IMR-90 (cell line): ENCODE measurements at regions not wholly inside any gene's neighbourhood (a gene's known extent, or its start where the extent isn't known, plus 50 kb on each side); places are given as distances from the start of the nearest gene placed in this dataset.
"Not testable (repeated sequence)": the region's sequence is repeated elsewhere in the genome, so short reads cannot be mapped to it uniquely, and the experiment has no call there.

Source experiments
- ATAC-seq: fragments of 200-7000 bp; cut with Tn5 transposase; 2 replicates; pipeline ENCODE4 v1.9.1; 2020; ENCODE audit warnings: low read depth, mild to moderate bottlenecking, moderate library complexity
- BruUV-seq: library from RNA; stranded (reverse); fragments of 400-500 nt; replicated peaks from 2 replicates; lab custom pipeline; 2021; lab: Mats Ljungman, UMichigan
- CTCF ChIA-PET: fragments of 300-600 bp; formaldehyde crosslinking; extraction: SDS; loops from one replicate; lab custom pipeline; 2021; ENCODE audit warnings: antibody characterized with exemption; lab: Yijun Ruan, JAX
- POLR2A ChIA-PET: fragments of 300-600 bp; sonication (Branson Sonifier 250); formaldehyde crosslinking; loops from one replicate; lab custom pipeline; 2022; ENCODE audit warnings: antibody characterized with exemption; ENCODE audit not compliant: unreplicated experiment; lab: Charles Lee
- DNase-seq: peaks from one replicate; pipeline ENCODE4 v3.0.0; 2013
- H2AFZ ChIP-seq: replicated peaks from 2 replicates; pipeline ENCODE3; 2013; ENCODE audit warnings: low read length, mild to moderate bottlenecking; ENCODE audit not compliant: poor library complexity
- H2AK5ac ChIP-seq: 2 replicates; pipeline ENCODE4 v1.6.1; 2013; ENCODE audit warnings: low read depth, low read length, inconsistent platforms
- H2AK9ac ChIP-seq: replicated peaks from 2 replicates; pipeline ENCODE3; 2013; ENCODE audit warnings: mild to moderate bottlenecking, low read depth, low read length, moderate library complexity; ENCODE audit not compliant: poor library complexity
- H2BK120ac ChIP-seq: 2 replicates; pipeline ENCODE4 v1.6.1; 2013; ENCODE audit warnings: low read depth, low read length, inconsistent platforms
- H2BK15ac ChIP-seq: 3 replicates; pipeline ENCODE4 v1.6.1; 2013; ENCODE audit warnings: low read depth, low read length, inconsistent platforms
- H2BK20ac ChIP-seq: 2 replicates; pipeline ENCODE4 v1.6.1; 2013; ENCODE audit warnings: low read depth, mild to moderate bottlenecking, inconsistent platforms, low read length, moderate library complexity
- H2BK5ac ChIP-seq: 2 replicates; pipeline ENCODE4 v1.6.1; 2013; ENCODE audit warnings: mild to moderate bottlenecking, low read depth, low read length, inconsistent platforms; ENCODE audit not compliant: poor library complexity, severe bottlenecking
- H3K14ac ChIP-seq: replicated peaks from 2 replicates; pipeline ENCODE4 v1.6.1; 2013; ENCODE audit warnings: low read depth, low read length, inconsistent platforms
- H3K18ac ChIP-seq: 2 replicates; pipeline ENCODE4 v1.6.1; 2013; ENCODE audit warnings: low read depth, low read length, control low read depth
- H3K23ac ChIP-seq: 2 replicates; pipeline ENCODE4 v1.6.1; 2013; ENCODE audit warnings: low read depth, low read length, inconsistent platforms
- H3K27ac ChIP-seq: 2 replicates; pipeline ENCODE4 v1.5.1; 2013; ENCODE audit warnings: mild to moderate bottlenecking, control low read depth, low read length; ENCODE audit not compliant: insufficient read depth
- H3K27me3 ChIP-seq: 2 replicates; pipeline ENCODE4 v1.6.1; 2013; ENCODE audit warnings: low read length; ENCODE audit not compliant: control insufficient read depth, insufficient read depth
- H3K36me3 ChIP-seq: 2 replicates; pipeline ENCODE4 v1.6.1; 2013; ENCODE audit warnings: low read length, mixed read lengths; ENCODE audit not compliant: control insufficient read depth, insufficient read depth
- H3K4ac ChIP-seq: 2 replicates; pipeline ENCODE4 v1.6.1; 2013; ENCODE audit warnings: low read depth, low read length, inconsistent platforms
- H3K4me1 ChIP-seq: 2 replicates; pipeline ENCODE4 v1.6.1; 2013; ENCODE audit warnings: low read length, mixed read lengths; ENCODE audit not compliant: control insufficient read depth, insufficient read depth
- H3K4me2 ChIP-seq: 2 replicates; pipeline ENCODE4 v1.6.1; 2013; ENCODE audit warnings: low read depth, mild to moderate bottlenecking, control low read depth, low read length, moderate library complexity
- H3K4me3 ChIP-seq: 2 replicates; pipeline ENCODE4 v1.5.1; 2013; ENCODE audit warnings: low read depth, mild to moderate bottlenecking, control low read depth, low read length, moderate library complexity; ENCODE audit not compliant: insufficient read depth
- H3K56ac ChIP-seq: 2 replicates; pipeline ENCODE4 v1.6.1; 2013; ENCODE audit warnings: low read length, inconsistent platforms; ENCODE audit not compliant: insufficient read depth; ENCODE audit errors: extremely low read depth
- H3K79me1 ChIP-seq, 2 experiments: 2 replicates each; pipeline ENCODE4 v1.6.1; 2013; ENCODE audit warnings: low read length in 2 of 2, inconsistent platforms in 1 of 2, low read depth in 1 of 2
- H3K9ac ChIP-seq: 2 replicates; pipeline ENCODE4 v1.6.1; 2013; ENCODE audit warnings: low read depth, low read length, control low read depth
- H3K9me1 ChIP-seq: 2 replicates; pipeline ENCODE4 v1.6.1; 2013; ENCODE audit warnings: low read length, inconsistent platforms; ENCODE audit not compliant: insufficient read depth
- H3K9me3 ChIP-seq: 2 replicates; pipeline ENCODE4 v1.6.1; 2013; ENCODE audit warnings: low read length; ENCODE audit not compliant: control insufficient read depth, insufficient read depth
- H4K20me1 ChIP-seq: 2 replicates; pipeline ENCODE4 v1.6.1; 2013; ENCODE audit warnings: low read length, inconsistent platforms; ENCODE audit not compliant: insufficient read depth
- H4K5ac ChIP-seq: 2 replicates; pipeline ENCODE4 v1.6.1; 2013; ENCODE audit warnings: mild to moderate bottlenecking, low read depth, low read length, control low read depth
- H4K8ac ChIP-seq, 2 experiments: 2 replicates each; pipeline ENCODE4 v1.6.1; 2013; ENCODE audit warnings: low read depth in 2 of 2, low read length in 2 of 2, control low read depth in 1 of 2, inconsistent platforms in 1 of 2
- H4K91ac ChIP-seq: 2 replicates; pipeline ENCODE4 v1.6.1; 2013; ENCODE audit warnings: low read depth, low read length, inconsistent platforms; ENCODE audit not compliant: insufficient read depth
- WGBS, 2 experiments: methylation state at CpG; one replicate each; pipeline versions ENCODE4 v1.1.5 to v1.1.7; 2013; ENCODE audit warnings: missing lambda C conversion rate in 2 of 2; ENCODE audit not compliant: insufficient read length in 1 of 2; ENCODE audit errors: extremely low coverage in 2 of 2; 5-methylcytosine and 5-hydroxymethylcytosine counted together
- dilution Hi-C: fragments of 300-500 bp; cut with HindIII; formaldehyde crosslinking; loops from one replicate; pipeline ENCODE4 v1.14.3; 2018; ENCODE audit warnings: low sequenced_read_pairs; ENCODE audit not compliant: unreplicated experiment
- in situ Hi-C: fragments of 300-500 bp; cut with MboI; formaldehyde crosslinking; loops from 3 replicates; pipeline ENCODE4 v1.14.3; 2019; ENCODE audit warnings: low sequenced_read_pairs, inconsistent platforms, mixed read lengths
- intact Hi-C: fragments of 100-400 bp; cut with micrococcal nuclease; formaldehyde crosslinking; loops from 2 replicates; pipeline ENCODE4 v1.10.0; 2022

GRCh38 chr1:243054681-243055080, 200.4 kb downstream of the CEP170 start:
- H4K8ac ChIP-seq, H3K27me3 ChIP-seq, DNase-seq, H4K91ac ChIP-seq, H2BK5ac ChIP-seq, intact Hi-C loops, H2AK9ac ChIP-seq, H2AFZ ChIP-seq, H2BK120ac ChIP-seq, dilution Hi-C loops, H3K4me2 ChIP-seq, H4K20me1 ChIP-seq, in situ Hi-C loops, H2AK5ac ChIP-seq, H2BK20ac ChIP-seq, H3K14ac ChIP-seq, H2BK15ac ChIP-seq, H3K4ac ChIP-seq, H3K23ac ChIP-seq, ATAC-seq, H3K27ac ChIP-seq, BruUV-seq, H3K9me3 ChIP-seq, H3K36me3 ChIP-seq, H3K9me1 ChIP-seq, POLR2A ChIA-PET, H3K4me3 ChIP-seq, CTCF ChIA-PET, H3K56ac ChIP-seq, H3K79me1 ChIP-seq, H3K9ac ChIP-seq, H3K4me1 ChIP-seq, H3K18ac ChIP-seq, H4K5ac ChIP-seq: not testable (repeated sequence)
- 75% methylated on average over 4 of the region's 20 CpGs; no CpG with 5 or more reads in 1 of the 2 experiments for WGBS, 2 experiments

GRCh38 chr1:243053048-243053447, 202.0 kb downstream of the CEP170 start:
- H2BK120ac ChIP-seq, H3K4ac ChIP-seq, H3K4me2 ChIP-seq, H4K8ac ChIP-seq, H3K9ac ChIP-seq, H3K9me1 ChIP-seq, H4K91ac ChIP-seq, H4K5ac ChIP-seq, H2AFZ ChIP-seq, dilution Hi-C loops, DNase-seq, CTCF ChIA-PET, H3K36me3 ChIP-seq, H3K4me3 ChIP-seq, H2AK5ac ChIP-seq, H2BK15ac ChIP-seq, H2BK5ac ChIP-seq, H3K27me3 ChIP-seq, H3K23ac ChIP-seq, in situ Hi-C loops, H3K18ac ChIP-seq, intact Hi-C loops, H3K4me1 ChIP-seq, BruUV-seq, H3K27ac ChIP-seq, H3K56ac ChIP-seq, H3K79me1 ChIP-seq, ATAC-seq, POLR2A ChIA-PET, H3K9me3 ChIP-seq, H3K14ac ChIP-seq, H4K20me1 ChIP-seq, H2BK20ac ChIP-seq, H2AK9ac ChIP-seq: not testable (repeated sequence)
- no CpG with 5 or more reads among the region's 7 CpGs for WGBS, 2 experiments
